Testis (tissue), 2 donors: ENCODE measurements at regions not wholly inside any gene's neighbourhood (a gene's known extent, or its start where the extent isn't known, plus 50 kb on each side); places are given as distances from the start of the nearest gene placed in this dataset.

Experiments
- DNase-seq: peaks from one replicate; pipeline ENCODE4 v3.0.0-alpha.2; 2019
- H3K27ac ChIP-seq, 2 donors: fragments of 200-600 bp; sonication (generic); one replicate each; pipeline ENCODE4 v1.5.1; 2019
- H3K27me3 ChIP-seq: fragments of 200-600 bp; sonication (generic); one replicate; pipeline ENCODE4 v1.5.1; 2019
- H3K36me3 ChIP-seq: fragments of 200-600 bp; sonication (generic); one replicate; pipeline ENCODE4 v1.5.1; 2017; ENCODE audit warnings: low read depth; ENCODE audit errors: missing control alignments
- H3K4me1 ChIP-seq: fragments of 200-600 bp; sonication (generic); one replicate; pipeline ENCODE4 v1.5.1; 2019
- H3K4me3 ChIP-seq, 2 donors: fragments of 200-600 bp; sonication (generic); one replicate each; pipeline ENCODE4 v1.5.1; 2017 to 2019
- H3K9me3 ChIP-seq: fragments of 200-600 bp; sonication (generic); one replicate; pipeline ENCODE4 v1.5.1; 2017
- CTCF ChIP-seq, 3 experiments: fragments of 450-650 bp in 2 of 3; fragments of 200-600 bp in 1 of 3; sonication (generic) in 1 of 3; IDR thresholded peaks; one replicate each; pipeline ENCODE4 v1.5.1; 2016 to 2019; ENCODE audit warnings: antibody characterized with exemption in 3 of 3, mild to moderate bottlenecking in 2 of 3, moderate library complexity in 1 of 3
- POLR2A ChIP-seq: fragments of 450-650 bp; IDR thresholded peaks from one replicate; pipeline ENCODE4 v1.6.1; 2017; ENCODE audit warnings: antibody characterized with exemption, mild to moderate bottlenecking, moderate library complexity
- WGBS, 2 donors: methylation state at CpG; one replicate each; pipeline ENCODE4 v1.1.5; 2018; 5-methylcytosine and 5-hydroxymethylcytosine counted together
- intact Hi-C: fragments of 100-400 bp; cut with DNase I; formaldehyde crosslinking; loops from one replicate; pipeline ENCODE4 v1.15.1; 2023; ENCODE audit warnings: low total_unique reads

DNA sequence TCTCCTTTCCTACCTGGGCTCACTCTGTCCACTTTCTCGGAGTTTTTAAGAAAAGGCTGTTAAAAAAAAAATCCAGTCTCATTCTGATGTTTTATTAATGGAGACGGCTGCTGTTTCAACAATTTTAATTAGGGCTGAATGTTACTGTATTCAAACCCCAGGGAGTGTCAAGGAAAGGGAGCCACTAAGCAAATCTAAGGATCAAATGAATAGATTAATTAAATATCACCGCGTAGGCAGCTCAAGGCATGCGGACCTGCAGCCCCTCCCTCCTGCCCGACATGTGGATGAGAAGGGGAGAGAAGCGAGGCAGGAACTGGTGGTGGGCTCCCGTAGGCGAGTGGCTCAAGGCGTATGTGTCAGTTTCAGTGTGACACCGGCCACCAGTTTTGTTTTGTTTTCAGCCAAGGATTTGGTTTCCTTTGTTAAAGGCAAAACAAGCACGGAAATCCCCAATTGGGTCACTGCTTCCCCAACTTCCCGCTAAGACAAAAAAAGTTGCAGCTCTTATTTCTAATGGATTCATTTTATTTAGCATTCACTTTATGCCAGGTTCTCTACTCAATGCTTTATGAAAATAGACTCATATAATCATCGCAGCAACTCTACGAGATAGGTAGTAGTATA, 110.6 kb downstream of the GP2 start:
- TF ChIP-seq CTCF (IDR thresholded peaks at IDR 0.05) (no peak), POLR2A (no peak)
- H3K4me3 ChIP-seq = no peak overlapping the region
- 66 to 79% methylated on average over 15 of the region's 15 CpGs for WGBS, 2 donors
- H3K27ac ChIP-seq = no peak overlapping the region
- intact Hi-C loops = no loop called here
- H3K27me3 ChIP-seq = no peaks in the 10 kb centered on the region
- DNase-seq = no peak
- H3K36me3 ChIP-seq = no peaks in the 10 kb centered on the region
- H3K4me1 ChIP-seq = no peaks in the 10 kb centered on the region
- no peaks in the 10 kb centered on the region for H3K9me3 ChIP-seq

DNA sequence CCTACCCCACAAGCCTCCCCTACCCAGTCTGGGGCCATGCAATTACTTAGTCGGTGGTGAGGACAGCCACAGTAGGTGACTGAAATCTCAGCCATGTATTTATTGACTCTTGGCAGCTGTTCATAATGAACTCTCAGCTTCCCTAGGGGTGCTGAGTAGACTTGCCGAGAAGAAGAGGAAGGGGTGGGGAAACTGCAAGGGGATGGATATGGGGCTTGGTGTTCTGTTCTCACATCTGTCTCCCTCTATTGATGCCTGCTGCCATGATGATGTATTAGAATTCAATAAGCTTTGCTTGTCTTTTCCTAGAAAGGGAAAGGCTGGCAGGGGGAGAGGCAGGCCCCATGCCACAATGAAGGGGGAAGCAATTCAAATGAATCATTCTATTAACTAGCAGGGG, 112.9 kb downstream of the GP2 start:
- no peaks in the 10 kb centered on the region for H3K9me3 ChIP-seq
- no peak for TF ChIP-seq POLR2A
- no peak for TF ChIP-seq CTCF (IDR thresholded peaks at IDR 0.05)
- no peaks in the 10 kb centered on the region for H3K36me3 ChIP-seq
- 33 to 38% methylated on average over 2 of the region's 2 CpGs for WGBS, 2 donors
- intact Hi-C loops = no loop called here
- no peak overlapping the region for H3K27ac ChIP-seq
- no peak overlapping the region for H3K4me3 ChIP-seq
- H3K27me3 ChIP-seq = no peaks in the 10 kb centered on the region
- no peaks in the 10 kb centered on the region for H3K4me1 ChIP-seq
- no peak for DNase-seq

DNA sequence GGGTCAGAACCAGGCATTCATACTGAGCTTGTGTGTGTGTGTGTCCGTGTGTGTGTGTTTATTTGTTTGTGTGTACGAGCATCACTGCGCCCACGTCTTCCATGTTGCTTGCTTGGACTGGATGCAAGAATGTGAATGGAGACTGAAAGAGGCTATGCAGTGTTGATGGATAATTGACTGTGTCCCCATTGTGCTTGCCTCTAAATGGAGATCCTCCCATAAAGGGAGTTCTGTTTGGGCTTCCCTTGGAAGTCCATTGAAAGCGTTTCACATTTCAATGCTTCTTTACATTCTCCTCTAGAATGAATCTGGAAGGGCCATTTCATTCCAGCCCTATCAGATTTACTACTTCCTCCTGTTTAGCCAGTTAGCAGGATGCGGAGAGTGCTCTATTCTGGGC, 124.0 kb downstream of the GP2 start:
- DNase-seq = no peak
- no peaks in the 10 kb centered on the region for H3K36me3 ChIP-seq
- H3K27me3 ChIP-seq = no peaks in the 10 kb centered on the region
- no peak overlapping the region for H3K4me3 ChIP-seq
- TF ChIP-seq POLR2A (no peak), CTCF (IDR thresholded peaks at IDR 0.05) (no peak)
- no peak overlapping the region for H3K27ac ChIP-seq
- no peaks in the 10 kb centered on the region for H3K4me1 ChIP-seq
- intact Hi-C loops = no loop called here
- WGBS, 2 donors = 72 to 88% methylated on average over 6 of the region's 6 CpGs
- no peaks in the 10 kb centered on the region for H3K9me3 ChIP-seq

DNA sequence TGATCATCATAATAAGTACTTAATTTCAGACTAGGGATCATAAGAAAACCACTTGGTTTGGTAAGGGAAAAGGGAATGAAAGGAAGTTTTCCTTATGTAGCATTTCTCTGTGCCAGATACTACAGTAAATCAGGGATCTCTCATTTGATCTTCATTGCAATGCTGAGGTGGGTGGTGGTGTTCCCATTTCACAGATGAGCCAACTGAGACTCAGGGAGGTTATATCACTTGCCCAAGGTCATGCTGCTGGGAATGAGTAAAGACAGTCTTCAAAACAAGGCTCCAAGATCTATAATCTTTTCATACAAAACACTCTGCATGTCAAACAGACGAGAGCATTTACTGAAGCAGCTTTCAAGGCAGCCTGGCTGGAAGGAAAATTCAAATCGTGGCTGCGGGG, 124.6 kb downstream of the GP2 start:
- Histone ChIP-seq H3K4me3 (no peak overlapping the region), H3K4me1 (no peaks in the 10 kb centered on the region)
- intact Hi-C loops = no loop called here

More for the DNA sequence above, 124.6 kb downstream of the GP2 start:
- no peak for TF ChIP-seq CTCF (IDR thresholded peaks at IDR 0.05)
- TF ChIP-seq POLR2A = no peak
- H3K27ac ChIP-seq = no peak overlapping the region
- WGBS, 2 donors = 70 to 84% methylated on average over 3 of the region's 3 CpGs
- no peaks in the 10 kb centered on the region for H3K27me3 ChIP-seq
- no peaks in the 10 kb centered on the region for H3K9me3 ChIP-seq
- DNase-seq = no peak
- no peaks in the 10 kb centered on the region for H3K36me3 ChIP-seq
